ENCODE measurements at regions not wholly inside any gene's neighbourhood (a gene's known extent, or its start where the extent isn't known, plus 50 kb on each side); places are given as distances from the start of the nearest gene placed in this dataset.

- no peak for TF ChIP-seq CTCF (IDR thresholded peaks at IDR 0.05)
- no peaks in the 10 kb centered on the region for H3K27me3 ChIP-seq
- DNase-seq (ENCODE audit: low spot score in 2 of 2): no peak
- no peaks in the 10 kb centered on the region for H3K36me3 ChIP-seq
- intact Hi-C loops (cut with DNase I): no loop called here
- H3K4me3 ChIP-seq: no peak overlapping the region
- H3K27ac ChIP-seq: no peak overlapping the region
- H3K9me3 ChIP-seq: no peaks in the 10 kb centered on the region
- H3K4me1 ChIP-seq: no peaks in the 10 kb centered on the region
Measured at GRCh38 chr4:62806816-62807215, 1602.4 kb downstream of the TECRL start.

GRCh38 chr4:62804075-62804474 lies 1603.9 kb downstream of the ADGRL3 start:
- no peak for DNase-seq (ENCODE audit: low spot score in 2 of 2)
- Histone ChIP-seq H3K27ac (no peak overlapping the region), H3K36me3 (no peaks in the 10 kb centered on the region), H3K4me3 (no peak overlapping the region), H3K27me3 (no peaks in the 10 kb centered on the region), H3K4me1 (no peaks in the 10 kb centered on the region), H3K9me3 (no peaks in the 10 kb centered on the region)
- intact Hi-C loops (cut with DNase I): no loop called here
- TF ChIP-seq CTCF (IDR thresholded peaks at IDR 0.05): no peak

- no peaks in the 10 kb centered on the region for H3K27me3 ChIP-seq
- no peaks in the 10 kb centered on the region for H3K4me1 ChIP-seq
- DNase-seq (ENCODE audit: low spot score in 2 of 2): no peak
- no peak overlapping the region for H3K4me3 ChIP-seq
- H3K9me3 ChIP-seq: no peaks in the 10 kb centered on the region
- H3K27ac ChIP-seq: no peak overlapping the region
- intact Hi-C loops (cut with DNase I): no loop called here
- H3K36me3 ChIP-seq: no peaks in the 10 kb centered on the region
- no peak for TF ChIP-seq CTCF (IDR thresholded peaks at IDR 0.05)
Measured at GRCh38 chr4:62797221-62797620, 1597.1 kb downstream of the ADGRL3 start.

- no peak overlapping the region for H3K4me3 ChIP-seq
- DNase-seq (ENCODE audit: low spot score in 2 of 2): no peak
- intact Hi-C loops (cut with DNase I): no loop called here
Measured at GRCh38 chr4:62791386-62791785, 1591.3 kb downstream of the ADGRL3 start.

GRCh38 chr4:62771983-62772557 lies 1571.9 kb downstream of the ADGRL3 start:
- no peak overlapping the region for H3K4me3 ChIP-seq
- intact Hi-C loops (cut with DNase I): no loop called here
- H3K4me1 ChIP-seq: no peaks in the 10 kb centered on the region
- no peaks in the 10 kb centered on the region for H3K36me3 ChIP-seq
- no peaks in the 10 kb centered on the region for H3K9me3 ChIP-seq
- TF ChIP-seq CTCF (IDR thresholded peaks at IDR 0.05): no peak
- H3K27me3 ChIP-seq: no peaks in the 10 kb centered on the region
- H3K27ac ChIP-seq: no peak overlapping the region
- DNase-seq (ENCODE audit: low spot score in 2 of 2): no peak

More at GRCh38 chr4:62791386-62791785, 1591.3 kb downstream of the ADGRL3 start:
- H3K9me3 ChIP-seq: no peaks in the 10 kb centered on the region
- H3K27me3 ChIP-seq: no peaks in the 10 kb centered on the region
- TF ChIP-seq CTCF (IDR thresholded peaks at IDR 0.05): no peak
- no peaks in the 10 kb centered on the region for H3K36me3 ChIP-seq
- H3K27ac ChIP-seq: no peak overlapping the region
- no peaks in the 10 kb centered on the region for H3K4me1 ChIP-seq

GRCh38 chr4:62740296-62740695 lies 1540.2 kb downstream of the ADGRL3 start:
- H3K9me3 ChIP-seq: no peaks in the 10 kb centered on the region
- intact Hi-C loops (cut with DNase I): no loop called here
- H3K4me3 ChIP-seq: no peak overlapping the region
- no peak for DNase-seq (ENCODE audit: low spot score in 2 of 2)
- H3K27ac ChIP-seq: no peak overlapping the region
- H3K27me3 ChIP-seq: no peaks in the 10 kb centered on the region
- H3K36me3 ChIP-seq: no peaks in the 10 kb centered on the region
- H3K4me1 ChIP-seq: no peaks in the 10 kb centered on the region
- no peak for TF ChIP-seq CTCF (IDR thresholded peaks at IDR 0.05)
